ENCODE measurements at regions not wholly inside any gene's neighbourhood (a gene's known extent, or its start where the extent isn't known, plus 50 kb on each side); places are given as distances from the start of the nearest gene placed in this dataset.
"Not testable (repeated sequence)": the region's sequence is repeated elsewhere in the genome, so short reads cannot be mapped to it uniquely, and the experiment has no call there.

- TF ChIP-seq CTCF (IDR thresholded peaks at IDR 0.05): no peak
- intact Hi-C loops (cut with DNase I): no loop called here
- no peaks in the 10 kb centered on the region for H3K27me3 ChIP-seq (ENCODE audit: low read depth)
- no peaks in the 10 kb centered on the region for H3K36me3 ChIP-seq
- no peak for DNase-seq
- H3K4me1 ChIP-seq: peaks cover 7% of the 10 kb centered on the region
- H3K4me3 ChIP-seq: no peak overlapping the region
- H3K27ac ChIP-seq: peak overlapping the region; percentile 36
- ATAC-seq: peak in 1 of 2 donors; percentile 15
- H3K9me3 ChIP-seq: no peaks in the 10 kb centered on the region
These were observed 110.3 kb downstream of the C16orf95 start for GRCh38 chr16:87206646-87207451.

GRCh38 chr16:87207509-87207908 lies 109.7 kb downstream of the C16orf95 start:
- no peaks in the 10 kb centered on the region for H3K36me3 ChIP-seq
- H3K27ac ChIP-seq: peak overlapping the region; percentile 36
- DNase-seq (no peak), ATAC-seq (peak; percentile 14 to 22)
- no peaks in the 10 kb centered on the region for H3K27me3 ChIP-seq (ENCODE audit: low read depth)
- H3K4me3 ChIP-seq: no peak overlapping the region
- TF ChIP-seq CTCF (IDR thresholded peaks at IDR 0.05): no peak
- intact Hi-C loops (cut with DNase I): no loop called here
- peaks cover 7% of the 10 kb centered on the region for H3K4me1 ChIP-seq
- no peaks in the 10 kb centered on the region for H3K9me3 ChIP-seq

GRCh38 chr16:87207965-87208364 lies 109.2 kb downstream of the C16orf95 start:
- no peak overlapping the region for H3K4me3 ChIP-seq
- ATAC-seq (peak in 1 of 2 donors; percentile 20), DNase-seq (no peak)
- peaks cover 6% of the 10 kb centered on the region for H3K4me1 ChIP-seq
- no peak for TF ChIP-seq CTCF (IDR thresholded peaks at IDR 0.05)
- intact Hi-C loops (cut with DNase I): no loop called here
- H3K27me3 ChIP-seq (ENCODE audit: low read depth): no peaks in the 10 kb centered on the region
- no peaks in the 10 kb centered on the region for H3K9me3 ChIP-seq
- no peaks in the 10 kb centered on the region for H3K36me3 ChIP-seq
- peak overlapping the region; percentile 18 for H3K27ac ChIP-seq

GRCh38 chr16:87208968-87209367 lies 108.2 kb downstream of the C16orf95 start:
- intact Hi-C loops (cut with DNase I); ATAC-seq; H3K36me3 ChIP-seq; H3K27ac ChIP-seq; H3K9me3 ChIP-seq; H3K4me3 ChIP-seq; H3K27me3 ChIP-seq (ENCODE audit: low read depth); DNase-seq; H3K4me1 ChIP-seq: not testable (repeated sequence)

GRCh38 chr16:87209808-87210512 lies 107.2 kb downstream of the C16orf95 start:
- no peaks in the 10 kb centered on the region for H3K36me3 ChIP-seq
- intact Hi-C loops (cut with DNase I): no loop called here
- H3K9me3 ChIP-seq: no peaks in the 10 kb centered on the region
- ATAC-seq (no peak), DNase-seq (no peak)
- no peaks in the 10 kb centered on the region for H3K27me3 ChIP-seq (ENCODE audit: low read depth)
- H3K27ac ChIP-seq: no peak overlapping the region
- no peak for TF ChIP-seq CTCF (IDR thresholded peaks at IDR 0.05)
- no peaks in the 10 kb centered on the region for H3K4me1 ChIP-seq
- no peak overlapping the region for H3K4me3 ChIP-seq

GRCh38 chr16:87210894-87211293 lies 106.3 kb downstream of the C16orf95 start:
- no peaks in the 10 kb centered on the region for H3K4me1 ChIP-seq
- H3K27me3 ChIP-seq (ENCODE audit: low read depth): no peaks in the 10 kb centered on the region
- H3K36me3 ChIP-seq: no peaks in the 10 kb centered on the region
- H3K4me3 ChIP-seq: no peak overlapping the region
- no peak for TF ChIP-seq CTCF (IDR thresholded peaks at IDR 0.05)
- intact Hi-C loops (cut with DNase I): no loop called here
- no peak overlapping the region for H3K27ac ChIP-seq
- DNase-seq: no peak
- no peak for ATAC-seq
- no peaks in the 10 kb centered on the region for H3K9me3 ChIP-seq
